ENCODE measurements at regions not wholly inside any gene's neighbourhood (a gene's known extent, or its start where the extent isn't known, plus 50 kb on each side); places are given as distances from the start of the nearest gene placed in this dataset.

- TF ChIP-seq CTCF (IDR thresholded peaks at IDR 0.05) (no peak), REST (IDR thresholded peaks at IDR 0.05; ENCODE audit: insufficient read depth in 1 of 2, low read depth in 2 of 2, low read length in 1 of 2) (no peak), SIN3A (IDR thresholded peaks at IDR 0.05; ENCODE audit: borderline replicate concordance, insufficient read depth, low read depth, low read length) (no peak), POLR2AphosphoS5 (IDR thresholded peaks at IDR 0.05; ENCODE audit: low read depth, low read length) (no peak), TCF7L2 (IDR thresholded peaks at IDR 0.05; ENCODE audit: low read depth, low read length) (no peak)
- BruUV-seq (replicated peaks): no TSS peak
- intact Hi-C loops (cut with micrococcal nuclease; ENCODE audit: unreplicated experiment): no loop called here
- ATAC-seq (no peak), DNase-seq (ENCODE audit: low read depth, low spot score) (no peak)
- H3K9me3 ChIP-seq (ENCODE audit: control insufficient read depth, insufficient read depth, low read depth, low read length): no peaks in the 10 kb centered on the region
- H3K36me3 ChIP-seq (ENCODE audit: control insufficient read depth, insufficient read depth, low read length): no peaks in the 10 kb centered on the region
- H3K27me3 ChIP-seq (ENCODE audit: control insufficient read depth, insufficient read depth, low read length): peaks cover 3% of the 10 kb centered on the region; the same call in 1 of the 2 replicates
- no peak overlapping the region for H3K4me3 ChIP-seq (ENCODE audit: low read depth in 2 of 2, low read length in 2 of 2)
- CTCF ChIA-PET: no interaction called here
- H3K4me1 ChIP-seq (ENCODE audit: control insufficient read depth, insufficient read depth, low read length): no peaks in the 10 kb centered on the region
- POLR2A ChIA-PET: no interaction called here
- H3K27ac ChIP-seq (ENCODE audit: low read length): no peak overlapping the region
- in situ Hi-C loops (cut with HindIII; ENCODE audit: low pct_unique_long_range_greater_than_20kb, low sequenced_read_pairs): no loop called here
These were observed 99.5 kb downstream of the NCR2 start for GRCh38 chr6:41434803-41435481.

- no TSS peak for BruUV-seq (replicated peaks)
- intact Hi-C loops (cut with micrococcal nuclease; ENCODE audit: unreplicated experiment): no loop called here
- TF ChIP-seq TCF7L2 (IDR thresholded peaks at IDR 0.05; ENCODE audit: low read depth, low read length) (no peak), REST (IDR thresholded peaks at IDR 0.05; ENCODE audit: insufficient read depth in 1 of 2, low read depth in 2 of 2, low read length in 1 of 2) (no peak), SIN3A (IDR thresholded peaks at IDR 0.05; ENCODE audit: borderline replicate concordance, insufficient read depth, low read depth, low read length) (no peak), POLR2AphosphoS5 (IDR thresholded peaks at IDR 0.05; ENCODE audit: low read depth, low read length) (no peak)
- H3K4me3 ChIP-seq (ENCODE audit: low read depth in 2 of 2, low read length in 2 of 2): no peak overlapping the region
- ATAC-seq (no peak), DNase-seq (ENCODE audit: low read depth, low spot score) (no peak)
- peaks cover 3% of the 10 kb centered on the region; the same call in 1 of the 2 replicates for H3K27me3 ChIP-seq (ENCODE audit: control insufficient read depth, insufficient read depth, low read length)
- H3K36me3 ChIP-seq (ENCODE audit: control insufficient read depth, insufficient read depth, low read length): no peaks in the 10 kb centered on the region
- ChIA-PET CTCF (no interaction called here), POLR2A (no interaction called here)
- in situ Hi-C loops (cut with HindIII; ENCODE audit: low pct_unique_long_range_greater_than_20kb, low sequenced_read_pairs): no loop called here
- H3K9me3 ChIP-seq (ENCODE audit: control insufficient read depth, insufficient read depth, low read depth, low read length): no peaks in the 10 kb centered on the region
- H3K4me1 ChIP-seq (ENCODE audit: control insufficient read depth, insufficient read depth, low read length): no peaks in the 10 kb centered on the region
- H3K27ac ChIP-seq (ENCODE audit: low read length): no peak overlapping the region
These were observed 102.2 kb downstream of the NCR2 start for GRCh38 chr6:41437604-41438003.

All from Panc1 (cell line).